HepG2 (cell line): ENCODE measurements at regions not wholly inside any gene's neighbourhood (a gene's known extent, or its start where the extent isn't known, plus 50 kb on each side); places are given as distances from the start of the nearest gene placed in this dataset.

Source experiments
- ARID5B ChIP-seq: IDR thresholded peaks from 2 replicates; pipeline ENCODE4 v1.4.0; 2020; ENCODE audit warnings: mild to moderate bottlenecking, missing genetic modification reagents
- BHLHE40 ChIP-seq: IDR thresholded peaks from 2 replicates; pipeline ENCODE4 v1.6.1; 2011; ENCODE audit warnings: low read length, improper control_type of control experiment
- CHD4 ChIP-seq: fragments of 200-600 bp; sonication (generic); IDR thresholded peaks from 2 replicates; pipeline ENCODE4 v1.7.0; 2017; ENCODE audit warnings: mild to moderate bottlenecking, low read length, borderline replicate concordance
- CREM ChIP-seq, 2 experiments: sonication (generic) in 1 of 2; formaldehyde crosslinking in 1 of 2; IDR thresholded peaks; 2 replicates each; pipeline versions ENCODE4 v1.4.0 to v1.6.1; 2016 to 2020; ENCODE audit warnings: antibody characterized with exemption in 1 of 2, mild to moderate bottlenecking in 1 of 2, missing genetic modification reagents in 1 of 2
- DNMT1 ChIP-seq: sonication (generic); formaldehyde crosslinking; IDR thresholded peaks from 2 replicates; pipeline ENCODE4 v1.5.1; 2020; ENCODE audit warnings: mild to moderate bottlenecking, missing genetic modification reagents
- EP300 ChIP-seq, 3 experiments: sonication (generic) in 1 of 3; formaldehyde crosslinking in 1 of 3; IDR thresholded peaks; 2 replicates each; pipeline versions ENCODE4 v1.5.1 to v1.6.1; 2011 to 2020; ENCODE audit warnings: low read depth in 2 of 3, low read length in 2 of 3, borderline replicate concordance in 1 of 3, improper control_type of control experiment in 1 of 3, mild to moderate bottlenecking in 1 of 3, missing genetic modification reagents in 1 of 3, moderate library complexity in 1 of 3
- IKZF4 ChIP-seq: sonication (generic); formaldehyde crosslinking; IDR thresholded peaks from 2 replicates; pipeline ENCODE4 v1.5.1; 2020; ENCODE audit warnings: borderline replicate concordance, mild to moderate bottlenecking, low read depth, missing genetic modification reagents; ENCODE audit errors: not compliant biosample characterization
- NFRKB ChIP-seq: fragments of 450-650 bp; IDR thresholded peaks from 2 replicates; pipeline ENCODE4 v1.6.1; 2017
- NR2F2 ChIP-seq: IDR thresholded peaks from 2 replicates; pipeline ENCODE4 v1.6.1; 2012; ENCODE audit warnings: low read depth, inconsistent platforms, borderline replicate concordance
- NR2F6 ChIP-seq, 2 experiments: IDR thresholded peaks; 2 replicates each; pipeline ENCODE4 v1.6.1; 2016; ENCODE audit warnings: antibody characterized with exemption in 1 of 2, mild to moderate bottlenecking in 1 of 2
- SOX6 ChIP-seq, 2 experiments: fragments of 450-650 bp in 1 of 2; sonication (generic) in 1 of 2; formaldehyde crosslinking in 1 of 2; IDR thresholded peaks; 2 replicates each; pipeline versions ENCODE4 v1.4.0 to v1.6.1; 2017 to 2020; ENCODE audit warnings: antibody characterized with exemption in 1 of 2, mild to moderate bottlenecking in 1 of 2, missing genetic modification reagents in 1 of 2
- TCF7 ChIP-seq: sonication (generic); IDR thresholded peaks from 2 replicates; pipeline ENCODE4 v1.6.1; 2016; ENCODE audit warnings: antibody characterized with exemption, low read depth
- ZNF256 ChIP-seq: sonication (generic); formaldehyde crosslinking; conservative IDR thresholded peaks from 2 replicates; pipeline ENCODE4 v1.4.0; 2020; ENCODE audit warnings: missing genetic modification reagents
- TF ChIP-seq, protein P1 (sequence below): sonication (generic); formaldehyde crosslinking; IDR thresholded peaks from 2 replicates; pipeline ENCODE4 v1.4.0; 2020; ENCODE audit warnings: low read depth, mild to moderate bottlenecking, missing genetic modification reagents

DNA sequence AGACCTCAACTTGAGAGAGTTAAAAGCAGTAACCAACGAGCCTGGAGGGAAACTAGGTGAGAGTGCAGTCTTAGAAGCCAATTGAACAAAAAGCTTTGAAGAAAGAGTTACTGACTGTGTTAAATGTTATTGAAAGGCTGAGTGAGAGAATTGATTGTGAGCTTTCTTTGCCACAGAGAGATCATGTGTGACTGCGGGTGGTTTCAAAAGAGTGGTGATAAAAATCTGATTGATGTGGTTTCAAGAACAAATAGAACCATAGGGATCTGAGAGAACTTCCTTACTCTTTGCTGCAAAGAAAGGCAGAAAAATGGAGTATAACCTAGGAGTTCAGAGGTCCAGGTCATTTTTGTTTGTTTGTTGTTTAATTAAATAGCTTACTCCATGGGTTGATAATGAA is 759.9 kb upstream of the ALCAM start (continued):
- TF ChIP-seq ARID5B (CRISPR knock-in tag), result peak; percentile 53; the same call in 1 of the 2 replicates
- no peak for TF ChIP-seq DNMT1 (CRISPR knock-in tag)
- peak; percentile 72; the same call in 1 of the 2 replicates for TF ChIP-seq NR2F2
- peak; percentile 24; the same call in 1 of the 2 replicates for TF ChIP-seq CREM (IDR thresholded peaks at IDR 0.05)
- TF ChIP-seq CREM (CRISPR knock-in tag; IDR thresholded peaks at IDR 0.05), result no peak
- no peak for TF ChIP-seq SOX6 (IDR thresholded peaks at IDR 0.05)
- TF ChIP-seq SOX6 (CRISPR knock-in tag; IDR thresholded peaks at IDR 0.05), result peak; percentile 47; the same call in 1 of the 2 replicates
- peak; percentile 55 for TF ChIP-seq NR2F6 (IDR thresholded peaks at IDR 0.05)
- no peak for TF ChIP-seq NR2F6 (CRISPR knock-in tag; IDR thresholded peaks at IDR 0.05)
- TF ChIP-seq ZNF256, result no peak
- TF ChIP-seq NFRKB, result no peak
- peak; percentile 79 for TF ChIP-seq BHLHE40
- TF ChIP-seq IKZF4 (CRISPR knock-in tag), result no peak
- peak; percentile 90 for TF ChIP-seq TCF7
- TF ChIP-seq EP300 (IDR thresholded peaks at IDR 0.05; ENCODE audit: low read depth in 2 of 2, low read length in 2 of 2), result peak in 1 of 2 experiments; percentile 58; a peak in 2 of 4 replicates
- TF ChIP-seq EP300 (CRISPR knock-in tag; IDR thresholded peaks at IDR 0.05; ENCODE audit: borderline replicate concordance), result no peak
- TF ChIP-seq, protein P1, sequence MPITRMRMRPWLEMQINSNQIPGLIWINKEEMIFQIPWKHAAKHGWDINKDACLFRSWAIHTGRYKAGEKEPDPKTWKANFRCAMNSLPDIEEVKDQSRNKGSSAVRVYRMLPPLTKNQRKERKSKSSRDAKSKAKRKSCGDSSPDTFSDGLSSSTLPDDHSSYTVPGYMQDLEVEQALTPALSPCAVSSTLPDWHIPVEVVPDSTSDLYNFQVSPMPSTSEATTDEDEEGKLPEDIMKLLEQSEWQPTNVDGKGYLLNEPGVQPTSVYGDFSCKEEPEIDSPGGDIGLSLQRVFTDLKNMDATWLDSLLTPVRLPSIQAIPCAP (CRISPR knock-in tag), result no peak
- no peak for TF ChIP-seq CHD4
